GM19452 (cell line): ENCODE measurements at regions not wholly inside any gene's neighbourhood (a gene's known extent, or its start where the extent isn't known, plus 50 kb on each side); places are given as distances from the start of the nearest gene placed in this dataset.

Source experiments
- ATAC-seq: cut with Tn5 transposase; IDR thresholded peaks from one replicate; pipeline ENCODE4 v1.9.1; 2021; ENCODE audit not compliant: unreplicated experiment

- no peak for ATAC-seq
Observed at GRCh38 chr2:128564551-128564950, 245.9 kb upstream of the HS6ST1 start.

GRCh38 chr2:128565441-128565840 lies 246.8 kb upstream of the HS6ST1 start:
- ATAC-seq = no peak

DNA sequence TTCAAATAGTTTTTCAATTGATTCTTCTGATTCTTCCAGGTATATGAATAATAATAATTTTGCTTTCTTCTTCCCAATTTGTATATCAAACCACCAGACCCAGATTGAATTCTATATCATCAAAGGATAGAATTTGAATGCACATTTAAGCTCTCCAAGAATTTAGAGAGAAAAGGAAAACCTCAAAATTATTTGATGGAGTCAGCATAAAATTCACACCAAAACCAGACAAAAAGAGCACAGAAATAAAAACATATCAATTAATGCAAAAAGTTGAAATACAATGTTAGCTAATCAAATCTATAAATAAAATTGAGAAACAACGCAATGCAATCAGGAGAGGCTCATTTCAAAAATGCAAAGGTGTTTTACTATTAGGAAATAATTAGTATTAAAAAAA lies 248.0 kb upstream of the HS6ST1 start:
- ATAC-seq = no peak

DNA sequence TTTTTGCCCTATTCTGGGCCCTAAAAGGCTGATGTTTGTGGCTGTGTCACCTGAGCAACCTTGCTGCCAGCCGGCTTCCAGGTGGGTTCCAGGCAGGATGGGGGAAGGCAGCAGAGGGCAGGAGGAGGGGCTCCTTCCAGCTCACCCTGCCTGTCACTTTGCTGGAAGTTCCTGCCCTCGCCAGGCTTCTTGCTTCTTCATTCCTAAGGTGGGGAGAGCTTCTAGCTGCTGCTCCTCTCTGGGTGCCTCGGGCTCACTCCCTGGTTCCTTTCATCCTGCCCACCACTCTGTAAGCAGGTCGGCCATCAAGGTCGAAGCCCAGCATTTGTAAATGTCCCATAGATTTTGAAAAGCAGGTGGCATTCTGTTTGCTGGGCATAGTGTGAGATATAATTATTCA lies 249.4 kb upstream of the HS6ST1 start:
- no peak for ATAC-seq

DNA sequence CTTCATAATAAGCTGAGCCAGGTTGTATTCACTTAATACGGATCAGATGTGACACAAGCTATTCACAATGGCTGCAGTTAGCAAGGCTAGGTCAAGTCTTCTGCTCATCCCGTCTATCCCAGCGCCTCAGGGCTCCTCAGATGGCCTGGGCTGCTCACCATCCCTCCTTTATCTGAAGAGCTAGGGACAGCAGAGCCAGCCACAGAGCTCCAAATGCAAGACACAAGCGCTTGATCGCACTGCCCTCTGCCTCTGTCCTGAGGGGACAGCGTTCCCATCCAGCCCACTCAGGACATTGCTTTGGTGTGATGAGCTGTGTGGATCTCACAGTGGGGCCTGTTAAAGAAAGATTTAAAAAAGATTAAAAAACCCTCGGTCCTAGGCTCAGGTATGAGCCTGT lies 254.4 kb upstream of the HS6ST1 start:
- no peak for ATAC-seq

DNA sequence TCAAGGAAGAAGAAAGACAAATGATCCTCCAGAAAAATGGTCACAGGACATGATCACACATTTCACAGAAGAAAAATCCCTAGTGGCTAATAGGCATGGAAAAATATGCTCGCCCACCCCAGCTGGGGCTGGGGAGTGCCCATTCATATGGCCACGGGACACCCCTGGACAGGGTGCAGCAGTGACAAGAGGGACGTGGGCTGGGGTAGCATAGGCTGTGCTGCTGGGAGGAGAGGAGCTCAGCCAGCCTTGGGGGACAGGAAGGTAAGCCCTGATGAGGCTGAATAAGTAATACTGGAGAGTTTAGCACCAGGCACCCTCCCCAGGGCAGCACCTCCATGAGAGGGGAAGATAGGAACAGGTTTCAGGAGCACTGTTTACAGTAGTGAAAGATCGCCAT lies 254.9 kb upstream of the HS6ST1 start:
- no peak for ATAC-seq

GRCh38 chr2:128577141-128577930 lies 258.7 kb upstream of the HS6ST1 start:
- no peak for ATAC-seq

GRCh38 chr2:128578406-128579390 lies 260.0 kb upstream of the HS6ST1 start:
- no peak for ATAC-seq

- no peak for ATAC-seq
Observed at GRCh38 chr2:128579825-128580224, 261.2 kb upstream of the HS6ST1 start.

DNA sequence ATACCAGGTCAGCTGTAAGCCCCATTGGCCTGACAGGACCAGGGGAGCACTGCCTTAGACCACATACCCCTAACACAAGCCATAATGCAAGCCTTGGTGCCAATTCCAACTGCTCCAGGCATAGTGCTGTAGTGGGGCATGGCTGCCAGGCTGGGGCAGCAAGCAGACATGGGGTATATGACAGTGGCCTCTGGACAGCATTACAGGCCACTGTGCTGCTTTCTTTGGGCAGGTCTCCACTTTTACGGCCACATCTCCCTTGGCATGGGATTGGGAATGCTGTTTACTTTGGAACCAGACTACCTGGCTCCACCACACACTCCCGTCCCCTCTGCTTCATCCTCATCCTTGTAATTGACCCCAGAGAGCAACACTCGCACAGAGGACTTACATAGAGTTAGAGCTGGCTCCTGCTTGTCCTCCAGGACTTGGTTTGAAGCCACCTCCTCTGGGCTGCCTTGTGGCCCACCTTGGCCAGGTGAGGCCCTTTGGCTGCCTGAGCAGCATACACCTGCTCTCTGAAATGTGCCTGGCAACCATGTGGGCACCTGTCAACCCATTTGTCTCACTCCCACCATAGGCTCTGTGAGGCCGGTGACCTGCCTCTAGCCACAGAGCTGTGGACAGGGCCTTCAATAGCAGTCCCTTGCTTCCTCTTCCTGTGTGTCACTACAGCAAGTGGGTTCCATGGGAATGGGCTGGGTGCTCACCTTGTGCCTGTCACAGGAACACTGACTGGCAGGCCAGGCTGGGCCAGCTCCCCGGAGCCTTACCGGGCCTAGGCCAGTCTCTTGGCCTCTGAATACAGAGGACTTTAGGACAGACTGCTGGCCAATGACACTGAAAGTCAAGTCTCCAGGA lies 262.6 kb upstream of the HS6ST1 start:
- no peak for ATAC-seq

DNA sequence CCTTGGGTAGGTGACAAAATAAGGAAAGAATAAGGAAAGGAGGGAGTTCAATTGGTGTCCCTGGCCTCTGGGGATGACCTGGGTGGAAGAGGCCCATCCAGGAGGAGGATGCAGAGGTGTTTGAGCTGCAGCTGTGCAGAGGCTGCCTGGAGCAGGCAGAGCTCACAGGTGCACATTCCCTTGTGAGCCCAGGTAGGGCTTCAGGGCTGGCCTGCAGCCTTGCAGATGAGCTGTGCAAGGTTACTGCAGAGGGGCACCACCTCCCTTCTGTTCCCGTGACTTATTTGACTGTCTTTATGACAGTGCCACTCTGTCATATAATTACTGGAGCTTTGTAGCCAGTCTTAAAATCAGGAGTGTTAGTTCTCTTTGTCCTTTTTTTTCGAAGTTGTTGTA lies 263.2 kb upstream of the HS6ST1 start:
- ATAC-seq = no peak

- ATAC-seq = no peak
Observed at GRCh38 chr2:128584296-128584890, 265.7 kb upstream of the HS6ST1 start.

DNA sequence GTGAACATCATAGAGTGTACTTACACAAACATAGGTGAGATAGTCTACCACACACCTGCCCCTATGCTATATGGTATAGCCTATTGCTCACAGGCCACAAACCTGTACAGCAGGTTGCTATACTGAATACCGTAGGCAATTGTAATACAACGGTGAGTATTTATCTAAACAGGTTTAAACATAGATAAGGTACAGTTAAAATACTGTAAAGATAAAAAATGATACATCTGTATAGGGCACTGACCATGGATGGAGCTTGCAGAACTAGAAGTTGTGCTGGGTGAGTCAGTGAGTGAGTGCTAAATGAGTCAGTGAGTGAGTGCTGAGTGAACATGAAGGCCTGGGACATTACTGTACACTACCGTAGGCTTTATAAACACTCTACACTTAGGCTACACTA lies 267.0 kb upstream of the HS6ST1 start:
- no peak for ATAC-seq

DNA sequence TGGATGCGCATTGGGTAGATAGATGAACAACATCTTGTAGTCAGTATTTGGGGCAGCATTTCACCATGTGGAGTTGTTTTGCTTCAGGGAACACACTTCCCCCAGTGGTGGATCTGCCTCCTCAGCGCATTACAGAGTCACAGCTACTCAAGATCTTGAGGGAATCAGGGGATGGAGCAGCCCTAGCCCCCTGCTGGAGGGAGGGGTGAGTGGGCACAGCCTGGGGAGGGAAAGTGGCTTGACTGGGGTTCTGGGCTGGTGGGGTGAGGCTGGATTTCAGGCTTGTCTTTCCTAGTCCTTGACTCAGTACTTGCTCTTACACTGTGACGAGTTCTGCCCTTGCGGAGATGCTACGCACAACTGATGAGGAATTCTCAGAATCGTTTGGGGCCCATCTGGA lies 271.0 kb upstream of the HS6ST1 start:
- ATAC-seq = no peak

DNA sequence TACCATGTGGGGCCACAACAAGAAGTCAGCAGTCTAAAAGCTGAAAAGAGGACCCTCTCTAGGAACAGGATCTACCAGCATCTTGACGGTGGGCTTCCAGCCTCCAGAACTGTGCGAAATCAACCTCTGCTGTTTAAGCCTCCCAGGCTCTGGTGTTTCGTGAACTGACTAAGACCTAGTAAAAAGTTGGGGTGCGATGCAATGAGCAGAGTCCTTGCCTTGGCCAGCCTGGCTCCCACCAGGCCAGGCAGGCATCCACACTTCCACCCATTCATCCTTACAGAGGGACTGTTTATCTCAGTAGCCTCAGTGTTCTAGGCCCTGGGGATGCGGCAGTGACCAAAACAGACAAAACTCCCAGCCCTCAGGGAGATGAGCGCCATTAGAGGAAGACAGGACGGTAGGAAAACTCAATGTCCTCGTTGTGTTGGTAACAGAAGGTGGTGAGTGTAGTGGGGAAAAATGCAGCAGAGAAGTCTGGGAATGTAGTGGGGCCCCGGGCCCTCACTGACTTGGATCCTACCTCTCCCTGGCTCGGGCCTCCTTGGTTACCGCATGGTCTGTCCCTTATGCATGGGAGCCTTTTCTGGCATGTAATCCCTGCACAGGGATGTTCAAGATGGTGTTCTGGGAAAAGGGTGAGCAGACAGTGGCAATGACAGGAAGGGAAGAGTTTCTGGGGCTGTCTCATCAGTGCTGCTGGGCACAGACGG lies 271.8 kb upstream of the HS6ST1 start:
- no peak for ATAC-seq

DNA sequence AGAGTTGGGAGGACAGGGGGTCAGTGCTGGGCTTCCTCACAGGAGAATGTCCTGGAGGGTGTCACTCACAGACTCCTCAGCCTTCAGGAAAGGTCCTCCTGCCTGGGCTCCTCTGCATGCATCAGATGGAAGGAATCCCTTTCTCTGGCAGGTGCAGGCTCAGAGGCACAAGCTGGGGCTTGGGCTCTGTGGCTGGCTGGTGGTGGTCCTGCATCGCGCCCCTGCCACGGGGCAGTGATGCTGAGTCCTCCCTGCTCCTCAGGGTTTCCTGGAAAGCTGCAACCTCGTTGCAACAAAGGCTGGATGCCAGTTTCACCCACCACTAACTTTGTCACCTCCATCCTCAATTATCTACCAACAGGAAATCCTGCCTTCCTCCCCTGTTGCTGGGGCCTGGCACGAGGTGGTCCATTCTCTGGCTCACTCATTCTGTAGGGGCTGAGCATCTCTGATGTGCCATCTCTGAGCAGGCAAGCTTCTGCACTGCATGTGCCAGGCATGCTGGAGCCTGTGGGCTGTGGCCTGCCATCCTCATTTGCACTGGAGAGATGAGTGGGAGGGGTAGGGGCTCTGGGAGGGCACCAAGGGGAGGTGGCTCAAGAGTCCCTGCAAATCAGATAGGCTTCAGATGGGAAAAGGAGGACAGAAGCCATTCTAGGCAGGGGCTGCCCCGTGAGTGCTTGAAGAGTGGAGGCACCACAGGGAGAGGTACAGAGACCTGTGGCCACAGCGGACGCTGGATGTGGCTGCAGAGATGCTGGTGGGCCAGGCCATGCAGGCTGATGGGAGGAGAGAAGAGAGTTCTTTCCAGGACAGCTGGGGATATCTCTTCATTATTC lies 272.6 kb upstream of the HS6ST1 start:
- ATAC-seq = no peak

GRCh38 chr2:128591861-128592822 lies 273.5 kb upstream of the HS6ST1 start:
- no peak for ATAC-seq

DNA sequence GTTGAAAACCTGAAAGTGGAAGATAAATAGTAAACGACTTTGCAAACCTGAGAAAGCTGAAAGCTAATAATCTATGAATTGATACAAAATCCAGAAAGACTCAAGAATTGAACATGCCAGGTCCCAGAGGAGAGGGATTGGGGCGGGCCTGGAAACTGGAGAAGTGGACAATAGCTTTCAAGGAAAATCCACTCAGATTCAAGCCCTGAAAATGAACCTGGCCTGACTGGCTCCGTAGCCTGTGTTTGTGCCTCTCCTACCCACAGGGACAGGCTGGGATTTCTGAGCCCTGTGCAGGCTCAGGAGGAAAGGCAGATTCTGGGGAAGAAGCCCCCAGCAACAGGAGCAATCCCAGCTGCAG lies 274.8 kb upstream of the HS6ST1 start:
- no peak for ATAC-seq
